PC-9 (cell line): ENCODE measurements at regions not wholly inside any gene's neighbourhood (a gene's known extent, or its start where the extent isn't known, plus 50 kb on each side); places are given as distances from the start of the nearest gene placed in this dataset.

Experiments used
- CTCF ChIP-seq: fragments of 200-600 bp; sonication (generic); conservative IDR thresholded peaks from 2 replicates; pipeline ENCODE4 v1.6.1; 2017; ENCODE audit warnings: mixed run types, antibody characterized with exemption, mild to moderate bottlenecking, moderate library complexity
- EZH2 ChIP-seq: fragments of 200-600 bp; sonication (generic); IDR thresholded peaks from 2 replicates; pipeline ENCODE4 v1.8.0; 2017; ENCODE audit warnings: antibody characterized with exemption, low read depth

GRCh38 chr16:8254405-8254804 lies 335.9 kb downstream of the TMEM114 start:
- TF ChIP-seq EZH2 (no peak), CTCF (no peak)
